HG03064 (cell line): ENCODE measurements at regions not wholly inside any gene's neighbourhood (a gene's known extent, or its start where the extent isn't known, plus 50 kb on each side); places are given as distances from the start of the nearest gene placed in this dataset.
"Not testable (repeated sequence)": the region's sequence is repeated elsewhere in the genome, so short reads cannot be mapped to it uniquely, and the experiment has no call there.

ENCODE experiments used
- ATAC-seq: cut with Tn5 transposase; IDR thresholded peaks from one replicate; pipeline ENCODE4 v1.9.1; 2021; ENCODE audit warnings: low read depth; ENCODE audit not compliant: unreplicated experiment

GRCh38 chr6:11411593-11411992 lies 126.0 kb upstream of the TMEM170B start:
- ATAC-seq = no peak

GRCh38 chr6:11410539-11411307 lies 126.8 kb upstream of the TMEM170B start:
- ATAC-seq = no peak

- no peak for ATAC-seq
Observed at GRCh38 chr6:11409371-11409770, 128.2 kb upstream of the TMEM170B start.

GRCh38 chr6:11407414-11407813 lies 130.1 kb upstream of the TMEM170B start:
- no peak for ATAC-seq

GRCh38 chr6:11404838-11405237 lies 132.7 kb upstream of the TMEM170B start:
- ATAC-seq = no peak

GRCh38 chr6:11404081-11404480 lies 133.5 kb upstream of the TMEM170B start:
- ATAC-seq = no peak

- ATAC-seq = peak; percentile 63
Observed at GRCh38 chr6:11403035-11403601, 134.4 kb upstream of the TMEM170B start.

- ATAC-seq = not testable (repeated sequence)
Observed at GRCh38 chr6:11402581-11402980, 135.0 kb upstream of the TMEM170B start.

- ATAC-seq = not testable (repeated sequence)
Observed at GRCh38 chr6:11401954-11402353, 135.6 kb upstream of the TMEM170B start.

- ATAC-seq = no peak
Observed at GRCh38 chr6:11398451-11399326, 138.9 kb upstream of the TMEM170B start.

- no peak for ATAC-seq
Observed at GRCh38 chr6:11397622-11398450, 139.7 kb upstream of the TMEM170B start.

GRCh38 chr6:11396860-11397259 lies 140.7 kb upstream of the TMEM170B start:
- no peak for ATAC-seq

GRCh38 chr6:11393713-11394627 lies 143.6 kb upstream of the TMEM170B start:
- ATAC-seq = no peak

- ATAC-seq = no peak
Observed at GRCh38 chr6:11392778-11393507, 144.6 kb upstream of the TMEM170B start.

GRCh38 chr6:11391934-11392777 lies 145.4 kb upstream of the TMEM170B start:
- no peak for ATAC-seq

GRCh38 chr6:11389977-11390376 lies 147.6 kb upstream of the TMEM170B start:
- ATAC-seq = no peak

GRCh38 chr6:11388983-11389944 lies 148.3 kb upstream of the TMEM170B start:
- no peak for ATAC-seq
